ENCODE measurements at regions not wholly inside any gene's neighbourhood (a gene's known extent, or its start where the extent isn't known, plus 50 kb on each side); places are given as distances from the start of the nearest gene placed in this dataset.

- no peak for DNase-seq
Measured at GRCh38 chr2:16408331-16409005, 257.2 kb downstream of the CYRIA start.

GRCh38 chr2:16407358-16407757 is 258.3 kb downstream of the CYRIA start:
- no peak for DNase-seq

GRCh38 chr2:16406496-16407289 is 258.9 kb downstream of the CYRIA start:
- no peak for DNase-seq

- DNase-seq: no peak
Measured at GRCh38 chr2:16405551-16405950, 260.1 kb downstream of the CYRIA start.

GRCh38 chr2:16404551-16405300 is 260.9 kb downstream of the CYRIA start:
- no peak for DNase-seq

- no peak for DNase-seq
Measured at GRCh38 chr2:16404146-16404545, 261.5 kb downstream of the CYRIA start.

GRCh38 chr2:16402891-16403290 is 262.7 kb downstream of the CYRIA start:
- DNase-seq: no peak

GRCh38 chr2:16401761-16402300 is 263.8 kb downstream of the CYRIA start:
- DNase-seq: no peak

- no peak for DNase-seq
Measured at GRCh38 chr2:16400127-16400623, 265.5 kb downstream of the CYRIA start.

GRCh38 chr2:16398486-16399043 is 267.1 kb downstream of the CYRIA start:
- DNase-seq: no peak

- DNase-seq: no peak
Measured at GRCh38 chr2:16397681-16398475, 267.8 kb downstream of the CYRIA start.

- DNase-seq: no peak
Measured at GRCh38 chr2:16396986-16397385, 268.6 kb downstream of the CYRIA start.

GRCh38 chr2:16396171-16396570 is 269.5 kb downstream of the CYRIA start:
- DNase-seq: no peak

GRCh38 chr2:16395601-16396000 is 270.0 kb downstream of the CYRIA start:
- no peak for DNase-seq

- DNase-seq: no peak
Measured at GRCh38 chr2:16394986-16395550, 270.6 kb downstream of the CYRIA start.

- DNase-seq: no peak
Measured at GRCh38 chr2:16394072-16394985, 271.3 kb downstream of the CYRIA start.

- no peak for DNase-seq
Measured at GRCh38 chr2:16393500-16394071, 272.0 kb downstream of the CYRIA start.

- no peak for DNase-seq
Measured at GRCh38 chr2:16392647-16393499, 272.8 kb downstream of the CYRIA start.

GRCh38 chr2:16391986-16392385 is 273.6 kb downstream of the CYRIA start:
- DNase-seq: no peak

Measured in stimulated activated CD4-positive, alpha-beta T cell treated with anti-CD3 and anti-CD28 coated beads, Interleukin-12 subunit alpha, Interleukin-12 subunit beta, amount 100 ng/mL, for 4 hours (primary cell).